ENCODE measurements at regions not wholly inside any gene's neighbourhood (a gene's known extent, or its start where the extent isn't known, plus 50 kb on each side); places are given as distances from the start of the nearest gene placed in this dataset.
A peak's percentile ranks its signal among the peaks of the same experiment; 100 is the strongest.

- FAIRE-seq (no peak), DNase-seq (ENCODE audit: insufficient read length, low spot score) (no peak)
These were observed 76.6 kb upstream of the ACTBL2 start for GRCh38 chr5:57559110-57559635.

- no peak for FAIRE-seq
- no peak for DNase-seq (ENCODE audit: insufficient read length, low spot score)
These were observed 69.4 kb upstream of the ACTBL2 start for GRCh38 chr5:57552033-57552432.

- FAIRE-seq (no peak), DNase-seq (ENCODE audit: insufficient read length, low spot score) (no peak)
These were observed 68.6 kb upstream of the ACTBL2 start for GRCh38 chr5:57551251-57551650.

GRCh38 chr5:57550132-57550531 is 67.5 kb upstream of the ACTBL2 start:
- DNase-seq (ENCODE audit: insufficient read length, low spot score) (no peak), FAIRE-seq (no peak)

- no peak for FAIRE-seq
- no peak for DNase-seq (ENCODE audit: insufficient read length, low spot score)
These were observed 67.0 kb upstream of the ACTBL2 start for GRCh38 chr5:57549566-57549965.

- no peak for FAIRE-seq
- DNase-seq (ENCODE audit: insufficient read length, low spot score): no peak
These were observed 58.2 kb upstream of the ACTBL2 start for GRCh38 chr5:57540823-57541222.

GRCh38 chr5:57539281-57539701 is 56.7 kb upstream of the ACTBL2 start:
- FAIRE-seq: no peak
- DNase-seq (ENCODE audit: insufficient read length, low spot score): no peak

- FAIRE-seq: no peak
These were observed 55.8 kb upstream of the ACTBL2 start for GRCh38 chr5:57538341-57538955.

GRCh38 chr5:57537811-57538210 is 55.2 kb upstream of the ACTBL2 start:
- FAIRE-seq: peak; percentile 51

More at GRCh38 chr5:57538341-57538955, 55.8 kb upstream of the ACTBL2 start:
- DNase-seq (ENCODE audit: insufficient read length, low spot score): no peak

GRCh38 chr5:57532513-57533497 is 50.2 kb upstream of the ACTBL2 start:
- FAIRE-seq (peak; percentile 28), DNase-seq (ENCODE audit: insufficient read length, low spot score) (no peak)

More at GRCh38 chr5:57537811-57538210, 55.2 kb upstream of the ACTBL2 start:
- no peak for DNase-seq (ENCODE audit: insufficient read length, low spot score)
